ENCODE measurements at regions not wholly inside any gene's neighbourhood (a gene's known extent, or its start where the extent isn't known, plus 50 kb on each side); places are given as distances from the start of the nearest gene placed in this dataset.

DNA sequence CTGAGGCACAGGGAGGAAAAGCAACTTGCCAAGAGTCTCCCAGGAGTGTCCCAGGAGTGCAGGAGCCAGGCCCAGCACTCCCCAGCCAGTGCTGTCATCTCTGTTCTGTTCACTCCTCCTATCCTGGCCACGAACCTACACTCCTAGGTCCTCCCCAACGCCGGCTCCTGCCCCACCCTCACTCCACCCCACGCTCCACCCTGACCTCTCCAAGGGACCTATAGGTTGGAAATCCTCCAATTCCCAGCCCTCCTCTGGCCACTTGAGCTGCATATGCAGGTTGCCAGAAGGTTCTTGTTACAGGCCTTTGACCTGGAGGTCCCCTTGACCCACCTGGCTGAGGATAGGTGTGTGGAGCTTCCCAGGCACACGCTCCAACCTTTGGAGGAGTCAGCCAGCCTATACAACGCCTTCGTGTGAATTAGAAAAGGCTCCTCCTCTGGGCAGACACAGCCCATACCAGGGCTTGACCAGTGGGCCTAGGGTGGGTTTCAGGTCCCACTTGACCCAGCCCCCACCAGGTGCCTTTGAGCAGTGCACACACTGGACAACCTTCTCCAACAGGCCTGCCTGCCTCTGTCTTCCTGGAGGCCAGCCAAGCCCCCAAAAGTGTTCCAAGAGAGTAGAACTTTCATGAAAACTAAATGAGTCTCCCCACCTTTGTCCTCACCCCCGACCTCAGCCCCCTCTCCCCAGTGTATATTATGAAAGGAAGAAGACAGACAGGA, 167.2 kb upstream of the TLE3 start:
- no TSS peak for BruUV-seq (replicated peaks)
- H2BK15ac ChIP-seq (ENCODE audit: low read depth, low read length) = no peak overlapping the region
- no peak overlapping the region for H3K23ac ChIP-seq (ENCODE audit: low read depth, low read length)
- no CpG with 5 or more reads among the region's 8 CpGs for WGBS, 2 experiments (ENCODE audit: extremely low coverage in 2 of 2, insufficient read length in 1 of 2)
- H2AK5ac ChIP-seq (ENCODE audit: low read depth, low read length) = no peak overlapping the region
- no peaks in the 10 kb centered on the region for H4K20me1 ChIP-seq (ENCODE audit: insufficient read depth, low read length)
- no peaks in the 10 kb centered on the region for H3K9me3 ChIP-seq (ENCODE audit: control insufficient read depth, insufficient read depth, low read length)
- CTCF ChIA-PET = no interaction called here
- TF ChIP-seq CTCF (conservative IDR thresholded peaks at IDR 0.05; ENCODE audit: low read depth, low read length) (no peak), MAFK (IDR thresholded peaks at IDR 0.05; ENCODE audit: low read depth, low read length) (no peak), CEBPB (IDR thresholded peaks at IDR 0.05; ENCODE audit: low read depth, low read length) (no peak), POLR2A (IDR thresholded peaks at IDR 0.05; ENCODE audit: low read depth, low read length) (no peak), BHLHE40 (IDR thresholded peaks at IDR 0.05; ENCODE audit: low read depth, low read length) (no peak), SMC3 (IDR thresholded peaks at IDR 0.05; ENCODE audit: low read depth, low read length) (no peak), FOS (IDR thresholded peaks at IDR 0.05; ENCODE audit: low read depth, low read length) (no peak), MAZ (IDR thresholded peaks at IDR 0.05; ENCODE audit: borderline replicate concordance, low read depth, low read length) (no peak), NFE2L2 (IDR thresholded peaks at IDR 0.05; ENCODE audit: low read depth, low read length) (no peak)
- H3K4me3 ChIP-seq (ENCODE audit: insufficient read depth, low read depth, low read length) = no peak overlapping the region
- intact Hi-C loops (cut with micrococcal nuclease) (no loop called here), in situ Hi-C loops (cut with MboI; ENCODE audit: low sequenced_read_pairs) (no loop called here), dilution Hi-C loops (cut with HindIII; ENCODE audit: low sequenced_read_pairs, unreplicated experiment) (no loop called here)
- H3K27ac ChIP-seq (ENCODE audit: insufficient read depth, low read length) = no peak overlapping the region
- no peak overlapping the region for H3K14ac ChIP-seq (replicated peaks; ENCODE audit: low read depth, low read length)
- H3K79me1 ChIP-seq (ENCODE audit: low read depth in 1 of 2, low read length in 2 of 2) = no peaks in the 10 kb centered on the region
- H3K18ac ChIP-seq (ENCODE audit: low read depth, low read length) = no peak overlapping the region
- no peak overlapping the region for H3K4ac ChIP-seq (ENCODE audit: low read depth, low read length)
- H4K5ac ChIP-seq (ENCODE audit: low read depth, low read length) = no peak overlapping the region
- no peak for DNase-seq
- no peak overlapping the region for H3K9ac ChIP-seq (ENCODE audit: low read depth, low read length)
- no peaks in the 10 kb centered on the region for H3K36me3 ChIP-seq (ENCODE audit: control insufficient read depth, insufficient read depth, low read length)
- ATAC-seq (ENCODE audit: low read depth) = no peak
- no peak overlapping the region for H2BK120ac ChIP-seq (ENCODE audit: low read depth, low read length)
- H4K91ac ChIP-seq (ENCODE audit: insufficient read depth, low read depth, low read length) = no peak overlapping the region
- H3K9me1 ChIP-seq (ENCODE audit: insufficient read depth, low read length) = no peaks in the 10 kb centered on the region
- H3K4me2 ChIP-seq (ENCODE audit: low read depth, low read length) = no peak overlapping the region
- H3K27me3 ChIP-seq (ENCODE audit: control insufficient read depth, insufficient read depth, low read length) = peaks cover 52% of the 10 kb centered on the region; the same call in 1 of the 2 replicates
- no peak overlapping the region for H2AFZ ChIP-seq (replicated peaks; ENCODE audit: low read length, poor library complexity)
- no peaks in the 10 kb centered on the region for H3K4me1 ChIP-seq (ENCODE audit: control insufficient read depth, insufficient read depth, low read length)
- no peak overlapping the region for H4K8ac ChIP-seq (ENCODE audit: low read depth in 2 of 2, low read length in 2 of 2)
- H2BK5ac ChIP-seq (ENCODE audit: low read depth, low read length, poor library complexity, severe bottlenecking) = no peak overlapping the region
- no peak overlapping the region for H2BK20ac ChIP-seq (ENCODE audit: low read depth, low read length)
- H3K56ac ChIP-seq (ENCODE audit: extremely low read depth, insufficient read depth, low read length) = no peak overlapping the region
- POLR2A ChIA-PET (ENCODE audit: unreplicated experiment) = no interaction called here
- H2AK9ac ChIP-seq (replicated peaks; ENCODE audit: low read depth, low read length, poor library complexity) = no peak overlapping the region
